NCI-H69 (cell line): ENCODE measurements at regions not wholly inside any gene's neighbourhood (a gene's known extent, or its start where the extent isn't known, plus 50 kb on each side); places are given as distances from the start of the nearest gene placed in this dataset.

Experiments
- DNase-seq: peaks from one replicate; lab custom pipeline; 2025; lab: John Stamatoyannopoulos, UW

DNA sequence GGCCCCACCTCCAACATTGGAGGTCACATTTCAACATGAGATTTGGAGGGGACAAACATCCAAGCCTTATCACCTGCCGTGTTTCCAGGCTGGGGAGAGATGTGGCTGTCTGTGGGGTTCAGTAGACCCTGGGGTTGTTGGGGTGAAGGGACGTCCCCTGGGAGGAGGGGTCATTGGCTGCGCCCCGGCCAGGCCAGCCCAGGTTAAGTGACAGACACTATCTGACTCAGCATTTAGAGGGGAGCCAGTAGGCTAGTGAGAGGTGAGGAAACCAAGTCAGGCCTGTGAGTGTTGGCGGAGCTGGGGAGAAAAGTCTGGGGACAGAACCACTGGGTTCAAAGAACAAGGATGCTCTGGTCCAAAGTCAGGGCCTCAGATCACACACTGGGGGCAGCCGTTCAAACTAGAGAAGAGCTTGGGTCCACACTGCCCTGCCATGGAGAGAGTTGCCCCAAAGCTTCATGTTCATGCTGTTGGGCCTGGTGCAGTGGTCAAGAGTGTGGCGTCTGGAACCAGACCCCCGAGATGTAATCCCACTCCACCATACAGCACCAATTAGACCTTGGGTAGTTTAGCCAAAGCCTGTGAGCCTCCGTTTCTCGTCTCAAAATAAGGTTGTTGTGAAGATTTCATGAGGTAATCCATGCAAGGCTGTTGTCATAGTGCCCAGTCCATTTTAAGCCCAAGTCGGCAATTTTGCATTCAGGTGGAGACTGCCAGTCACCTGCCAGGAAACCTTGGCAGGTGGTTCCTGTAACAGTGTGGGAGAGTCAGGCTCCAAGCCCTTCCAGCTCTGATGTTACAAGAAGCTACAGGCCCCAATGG lies 1289.6 kb downstream of the TBC1D22A start:
- DNase-seq, result no peak

DNA sequence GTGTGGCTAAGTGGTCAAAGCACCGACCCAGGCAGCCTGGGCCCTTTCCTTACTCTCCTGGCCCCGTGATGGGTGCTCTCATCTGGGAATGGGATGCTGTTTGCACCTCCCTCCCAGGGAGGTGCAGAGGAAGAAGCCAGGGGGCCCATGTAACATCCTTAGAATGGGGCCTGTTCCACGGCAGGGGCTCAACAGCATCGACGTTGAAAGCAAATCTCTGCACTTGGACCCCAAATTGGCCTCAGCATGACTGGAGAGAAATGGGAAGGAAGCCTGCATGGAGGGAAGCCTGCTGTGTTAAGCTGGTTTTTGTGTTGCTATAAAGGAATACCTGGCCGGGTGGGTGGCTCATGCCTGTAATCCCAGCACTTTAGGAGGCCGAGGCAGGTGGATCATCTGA lies 1288.4 kb downstream of the TBC1D22A start:
- DNase-seq, result no peak

DNA sequence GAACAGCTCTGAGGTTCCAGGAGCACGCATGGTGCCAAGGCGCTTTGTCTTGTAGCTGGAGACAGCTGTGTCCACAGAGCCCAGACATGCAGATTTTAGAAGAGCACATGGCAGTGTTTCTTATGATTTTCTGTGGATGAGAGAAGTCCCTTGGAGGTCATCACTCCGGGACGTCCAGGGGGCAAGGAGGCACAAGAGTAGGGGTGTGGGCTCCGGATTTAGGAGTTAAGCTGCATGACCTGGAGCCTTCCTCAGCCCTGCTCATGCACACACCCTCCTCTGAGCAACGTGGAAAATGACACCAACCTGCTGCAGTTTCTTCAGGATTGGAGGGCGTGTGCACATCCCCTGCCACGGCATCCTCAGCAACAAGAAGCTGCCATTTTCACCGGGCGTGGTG lies 1286.7 kb downstream of the TBC1D22A start:
- DNase-seq, result no peak

DNA sequence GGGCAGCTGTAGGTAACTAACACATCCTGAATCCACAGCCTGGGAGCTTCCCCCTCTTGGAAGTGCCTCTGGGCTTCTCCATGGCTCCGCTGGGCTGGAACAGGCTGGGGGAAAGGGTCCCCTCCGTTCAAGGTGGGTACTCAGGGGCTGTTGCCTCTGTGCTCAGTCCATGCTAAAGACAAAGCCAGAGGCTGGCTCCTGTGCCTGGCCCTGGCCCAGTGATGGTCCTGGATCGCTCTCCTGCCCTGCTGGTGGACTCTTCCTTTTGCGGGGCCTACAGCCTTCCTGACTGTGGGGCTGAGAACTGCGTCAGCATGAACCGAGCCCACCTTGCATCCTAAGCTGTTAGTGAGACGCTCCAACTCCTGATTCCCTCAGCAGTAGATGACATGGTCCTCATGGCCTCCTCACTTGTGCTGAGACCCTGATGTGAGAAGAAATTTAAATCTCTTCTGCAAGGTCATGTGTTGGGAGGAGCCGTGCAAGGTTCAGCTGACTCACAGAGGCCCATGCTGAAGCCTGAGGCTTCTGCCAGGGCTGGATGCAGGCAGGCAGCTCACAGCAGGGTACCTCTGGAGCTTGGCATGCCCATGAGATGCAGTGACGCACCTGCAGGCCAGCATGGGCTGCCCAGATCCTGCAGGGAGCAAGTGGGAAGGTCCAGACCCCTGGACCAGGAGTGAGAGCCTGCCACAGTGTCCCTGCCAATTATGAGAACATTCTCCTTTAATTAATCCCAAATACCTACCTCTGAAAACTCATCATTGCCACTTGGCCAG lies 1285.5 kb downstream of the TBC1D22A start:
- DNase-seq, result no peak

DNA sequence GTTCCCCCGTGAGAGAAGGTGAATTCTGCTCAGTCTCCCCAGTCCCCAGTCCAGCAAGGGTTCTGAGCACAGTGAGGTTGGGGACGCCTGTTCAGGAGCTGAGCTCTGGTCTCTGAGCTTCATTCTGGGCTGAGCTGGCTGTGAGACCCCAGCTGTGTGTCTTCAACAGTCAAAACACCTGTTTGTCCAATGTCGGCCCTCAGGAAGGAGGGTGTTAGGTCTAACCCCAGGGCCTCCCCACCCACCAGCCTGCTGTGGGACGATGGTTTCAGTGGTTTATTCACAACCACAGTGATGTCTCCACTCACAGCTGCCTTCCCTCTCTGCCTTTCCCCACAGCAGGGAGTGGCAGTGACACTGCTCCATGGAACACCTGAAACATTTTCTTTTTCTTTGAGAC lies 1282.9 kb downstream of the TBC1D22A start:
- no peak for DNase-seq

DNA sequence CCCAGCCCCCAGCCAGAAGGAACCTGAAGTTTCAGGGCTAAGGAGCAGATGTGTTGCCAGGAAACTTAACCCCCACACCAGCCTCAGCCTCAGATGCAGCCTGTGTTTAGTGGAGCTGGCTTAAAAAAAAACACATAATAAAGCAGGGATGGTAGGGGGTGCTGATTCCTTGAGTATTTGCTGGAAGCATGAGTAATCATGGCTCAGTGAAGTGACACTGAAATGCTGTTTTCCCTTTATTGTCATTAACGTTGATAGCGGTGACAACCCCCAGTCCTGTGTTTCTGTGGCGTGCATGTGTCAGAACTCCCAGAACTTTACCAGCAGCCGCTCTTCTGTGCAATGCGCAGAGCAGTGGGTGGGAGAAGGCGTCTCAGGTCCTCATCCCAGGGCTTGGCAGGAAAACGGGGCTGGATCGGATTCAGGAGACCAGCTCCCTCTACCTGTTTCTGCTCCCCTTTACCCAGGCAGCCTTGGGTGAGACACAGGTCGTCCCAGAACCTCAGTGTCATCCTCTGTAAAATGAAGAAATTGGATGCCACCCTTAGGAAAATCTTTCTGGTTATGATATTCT lies 1282.1 kb downstream of the TBC1D22A start:
- no peak for DNase-seq

DNA sequence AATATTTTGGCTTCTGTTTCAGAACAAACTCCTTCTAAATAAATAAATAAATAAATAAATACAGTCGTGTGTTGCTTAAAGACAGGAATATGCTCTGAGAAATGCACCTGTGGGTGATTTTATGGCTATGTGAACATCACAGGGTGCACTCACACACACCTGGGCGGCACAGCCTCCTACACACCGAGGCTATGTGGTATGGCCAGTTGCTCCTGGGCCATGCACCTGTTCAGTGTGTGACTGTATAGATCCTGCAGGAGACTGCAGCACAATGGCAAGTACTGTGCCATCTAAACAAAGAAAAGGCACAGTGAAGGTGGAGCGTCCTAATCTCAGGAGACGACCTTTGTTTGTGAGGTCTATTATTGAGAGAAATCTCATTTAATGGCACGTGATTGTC lies 1281.1 kb downstream of the TBC1D22A start:
- DNase-seq, result no peak

DNA sequence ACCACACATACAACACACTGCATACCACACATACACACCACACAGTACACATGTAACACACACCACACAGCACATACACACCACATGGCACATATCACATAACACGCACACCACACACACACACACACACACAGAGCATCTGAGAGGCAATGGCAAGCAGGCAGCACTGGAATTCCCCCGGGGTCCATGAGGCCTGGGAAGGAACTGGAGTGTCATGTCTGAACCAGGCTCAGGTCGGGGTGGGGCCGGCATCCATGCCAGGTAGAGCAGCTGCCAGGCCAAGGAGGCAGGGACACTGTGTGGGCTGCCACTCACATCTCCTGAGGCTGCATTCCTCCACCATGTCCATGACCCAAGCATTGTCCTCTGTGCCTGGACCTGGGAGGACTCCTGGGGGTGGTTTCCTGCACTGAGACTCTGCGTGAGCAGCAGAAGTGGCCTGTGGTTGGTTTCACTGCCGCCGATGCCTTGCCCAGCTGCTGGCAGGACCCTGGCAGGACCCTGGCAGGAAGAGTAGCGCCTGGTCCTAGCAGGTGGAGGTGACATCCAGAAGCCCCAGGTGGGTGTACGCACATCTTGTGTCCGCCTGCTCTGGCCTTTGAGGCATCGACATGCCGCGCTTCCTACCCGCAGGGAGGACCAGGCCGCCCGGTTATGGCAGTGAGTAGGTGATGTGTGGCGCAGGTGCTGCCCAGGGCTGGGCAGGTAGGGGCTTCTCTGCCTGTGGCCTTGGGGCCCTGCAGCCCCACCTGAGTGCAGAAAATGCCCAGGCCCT lies 1280.4 kb downstream of the TBC1D22A start:
- DNase-seq, result no peak

DNA sequence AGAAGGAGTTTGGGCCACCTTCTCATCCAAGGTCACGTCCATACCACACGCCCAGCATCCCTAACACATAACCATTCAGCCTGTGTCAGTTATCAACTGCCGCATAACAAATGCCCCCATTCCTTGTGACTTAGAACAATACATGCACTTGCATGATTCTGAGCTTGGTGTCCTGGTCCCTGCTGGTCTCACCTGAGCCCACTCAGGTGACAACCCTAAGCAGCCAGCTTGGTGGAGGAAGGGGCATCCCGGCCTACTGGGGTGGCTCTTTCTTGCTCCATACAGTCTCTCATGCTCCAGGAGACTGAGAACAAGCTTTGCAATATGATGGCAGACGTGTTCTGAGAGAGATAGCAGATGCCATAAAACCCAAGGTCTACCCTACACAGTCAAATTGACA lies 1276.9 kb downstream of the TBC1D22A start:
- DNase-seq, result no peak

DNA sequence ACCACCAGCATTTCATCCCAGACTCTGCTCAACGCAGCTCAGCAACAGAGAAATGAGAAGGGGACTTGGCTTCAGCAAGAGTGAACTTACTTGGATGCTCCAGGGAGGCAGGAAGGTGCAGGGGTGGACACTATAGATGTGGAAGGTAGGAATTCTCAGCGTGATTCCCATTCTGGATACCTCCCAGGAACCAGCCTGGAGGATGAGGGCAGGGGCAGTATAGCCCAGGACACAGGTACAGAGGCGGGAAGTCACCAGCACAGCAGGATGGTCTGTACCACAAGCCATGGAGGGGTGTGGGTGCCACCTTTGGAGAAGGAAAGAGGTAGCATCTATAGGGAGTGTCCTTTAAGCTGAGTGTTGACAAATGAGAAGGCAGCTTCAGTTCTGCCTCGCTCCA lies 1275.2 kb downstream of the TBC1D22A start:
- DNase-seq, result no peak

DNA sequence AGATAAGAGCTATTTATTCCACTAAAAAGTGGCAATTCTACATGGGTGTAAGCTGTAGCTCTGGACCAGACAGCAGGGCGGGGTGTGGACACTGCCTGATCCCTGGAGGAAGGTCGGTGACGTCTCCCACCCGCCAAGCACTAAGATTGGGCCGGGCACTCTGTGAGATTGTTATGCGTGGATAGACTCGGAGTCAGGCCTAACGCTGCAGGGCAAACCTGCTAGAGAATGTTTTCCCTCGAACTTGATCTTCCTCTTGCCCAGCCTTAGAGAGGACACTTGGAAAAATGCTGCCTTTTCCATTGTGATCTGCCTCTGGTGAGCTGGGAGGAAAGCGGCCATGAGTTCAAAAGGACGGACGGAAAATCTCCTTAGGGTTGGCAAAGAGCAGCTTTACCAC lies 1273.4 kb downstream of the TBC1D22A start:
- DNase-seq, result no peak

DNA sequence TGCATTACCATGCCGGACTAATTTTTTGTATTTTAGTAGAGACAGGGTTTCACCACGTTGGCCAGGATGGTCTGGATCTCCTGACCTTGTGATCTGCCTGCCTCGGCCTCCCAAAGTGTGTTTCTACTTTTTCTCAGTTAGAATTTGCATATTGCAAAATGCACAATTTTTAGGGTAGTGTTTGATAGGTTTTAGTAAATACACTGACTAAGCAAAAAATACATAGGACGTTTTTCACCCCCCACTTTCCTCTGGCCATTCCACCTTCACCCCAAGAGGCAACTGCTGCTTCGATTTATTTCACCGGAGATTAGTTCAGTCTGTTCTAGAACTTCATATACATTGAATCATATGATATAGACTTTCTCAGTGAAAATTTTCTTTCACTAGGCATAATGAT lies 1269.1 kb downstream of the TBC1D22A start:
- no peak for DNase-seq

DNA sequence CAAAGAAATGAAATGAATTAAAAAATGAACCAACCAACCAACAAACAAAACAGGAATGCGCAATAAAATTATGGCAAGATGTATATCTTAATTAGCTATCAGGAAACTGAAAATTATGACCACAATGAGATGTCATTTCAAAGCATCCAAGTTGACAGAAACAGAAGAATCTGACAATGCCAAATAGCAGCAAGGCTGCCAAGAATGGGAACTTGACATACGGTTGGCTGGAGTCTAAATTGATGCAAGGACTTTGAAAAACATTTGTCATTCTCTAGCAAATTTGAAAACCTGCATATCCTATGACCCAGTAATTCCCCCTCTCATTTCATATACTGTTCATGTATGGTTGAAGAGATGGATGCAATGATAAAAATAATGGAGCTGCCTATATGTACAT lies 1262.6 kb downstream of the TBC1D22A start:
- no peak for DNase-seq

DNA sequence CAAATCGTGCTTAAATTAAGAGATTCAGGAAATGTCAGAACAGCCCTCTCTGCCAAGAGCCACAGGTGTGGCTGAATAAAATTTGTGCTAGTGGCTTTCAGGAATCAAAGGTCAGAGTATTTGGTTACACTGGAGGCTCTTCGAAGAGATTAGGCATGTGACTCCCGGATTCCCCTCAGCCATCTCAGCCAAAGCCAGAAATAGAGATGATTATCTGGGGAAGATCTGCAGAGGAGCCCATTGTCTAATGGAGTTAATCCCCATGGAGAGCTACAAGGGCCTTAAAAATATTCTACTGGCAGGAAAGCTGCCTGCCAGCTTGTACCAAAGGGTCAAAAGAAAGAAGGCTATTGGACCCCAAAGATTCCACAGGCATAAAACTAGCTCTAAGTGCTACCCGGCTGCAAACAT lies 1259.5 kb downstream of the TBC1D22A start:
- DNase-seq, result no peak

DNA sequence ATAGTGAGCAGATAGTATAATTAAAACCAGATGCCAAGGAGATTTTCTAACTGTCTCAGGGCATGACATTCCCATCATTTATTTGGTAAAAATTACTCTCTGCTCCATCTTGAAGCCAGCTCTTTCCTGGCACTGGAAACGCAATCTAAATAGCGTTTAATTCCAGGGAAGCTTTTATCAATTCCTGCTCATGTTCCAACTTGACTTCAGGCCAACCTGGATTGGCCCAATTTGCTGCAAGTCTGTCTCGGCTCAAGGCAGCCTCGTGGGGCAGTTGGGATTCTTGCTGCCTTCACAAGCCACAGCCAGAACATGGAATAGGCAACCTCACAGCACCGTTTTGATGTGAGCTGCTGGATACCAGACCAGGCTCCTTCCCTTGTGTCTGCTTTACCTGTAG lies 1255.9 kb downstream of the TBC1D22A start:
- no peak for DNase-seq

DNA sequence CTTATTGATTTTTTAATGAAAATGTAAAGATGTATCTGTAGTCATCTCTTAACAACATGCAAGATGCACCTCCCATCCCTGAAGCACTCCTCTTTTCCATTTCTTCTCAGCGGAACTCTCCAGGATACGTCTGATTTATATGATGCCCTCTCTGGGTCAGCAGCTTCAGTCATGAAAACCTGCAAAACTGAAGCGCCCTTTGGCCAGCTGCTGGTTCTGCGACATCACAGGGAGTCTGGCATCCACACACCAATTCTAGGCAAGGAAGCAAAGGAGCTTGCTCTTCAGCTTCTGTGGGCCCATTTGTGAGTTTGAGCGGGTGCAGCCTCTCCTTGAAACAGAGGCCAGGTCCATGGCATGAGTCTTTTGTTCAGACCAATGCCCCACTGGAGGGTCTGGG lies 1253.3 kb downstream of the TBC1D22A start:
- DNase-seq, result no peak

DNA sequence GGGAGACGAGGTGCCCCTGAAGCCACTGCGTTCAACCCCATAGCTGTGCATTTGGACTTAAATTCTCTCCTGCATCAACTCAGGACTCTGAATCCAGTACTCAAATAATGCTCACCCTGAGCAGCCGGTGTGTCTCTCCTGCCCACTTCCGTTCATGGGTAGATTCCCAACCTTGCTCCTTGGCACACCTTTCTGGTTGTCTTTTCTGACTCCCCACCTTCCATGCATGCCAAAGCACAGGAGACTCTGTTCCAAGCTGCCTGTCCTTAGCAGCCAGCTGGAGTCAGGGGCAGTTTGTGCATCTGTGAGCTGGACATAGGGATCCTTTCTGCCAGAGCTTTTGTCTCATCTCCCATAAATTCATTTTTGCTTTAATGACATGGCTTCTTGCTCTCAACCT lies 1242.5 kb downstream of the TBC1D22A start:
- no peak for DNase-seq

DNA sequence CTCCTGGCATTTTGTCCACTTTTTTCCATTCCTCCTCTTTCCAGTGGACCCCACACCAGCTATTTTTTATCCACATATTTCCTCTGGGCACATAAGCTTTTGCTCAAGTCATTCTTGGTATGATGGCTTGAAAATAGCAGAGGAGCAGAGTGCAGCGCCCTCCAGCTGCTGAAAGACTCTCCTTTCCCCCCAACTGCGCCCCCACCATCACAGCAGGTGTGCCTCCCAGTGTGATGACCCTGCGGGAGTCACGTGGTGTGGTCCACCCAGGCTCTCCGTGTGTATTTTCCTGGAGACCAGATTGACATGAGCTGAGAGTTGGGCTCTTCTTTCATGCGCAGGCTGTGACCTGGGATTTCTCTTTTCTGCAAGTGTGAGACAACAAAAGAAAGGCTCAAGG lies 1241.6 kb downstream of the TBC1D22A start:
- no peak for DNase-seq

DNA sequence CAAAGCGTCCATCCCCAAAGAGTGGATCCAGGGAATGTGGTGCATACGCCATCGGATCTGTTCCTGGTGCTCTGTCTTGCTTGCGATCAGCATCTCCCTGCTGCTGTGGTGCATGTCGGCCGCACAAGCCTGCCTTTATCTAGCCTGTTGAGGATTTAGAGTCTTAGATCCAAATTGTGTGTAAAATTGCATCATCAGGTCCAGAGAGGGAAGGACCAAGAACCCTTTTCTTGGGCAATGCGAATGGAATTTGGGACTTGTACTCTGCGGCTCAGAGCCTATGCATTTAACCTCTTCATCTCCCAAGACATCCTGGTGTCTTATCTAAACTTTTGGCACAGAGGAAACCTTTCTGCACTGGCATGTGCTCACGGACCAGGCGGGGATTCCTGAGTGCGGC lies 1238.7 kb downstream of the TBC1D22A start:
- no peak for DNase-seq

DNA sequence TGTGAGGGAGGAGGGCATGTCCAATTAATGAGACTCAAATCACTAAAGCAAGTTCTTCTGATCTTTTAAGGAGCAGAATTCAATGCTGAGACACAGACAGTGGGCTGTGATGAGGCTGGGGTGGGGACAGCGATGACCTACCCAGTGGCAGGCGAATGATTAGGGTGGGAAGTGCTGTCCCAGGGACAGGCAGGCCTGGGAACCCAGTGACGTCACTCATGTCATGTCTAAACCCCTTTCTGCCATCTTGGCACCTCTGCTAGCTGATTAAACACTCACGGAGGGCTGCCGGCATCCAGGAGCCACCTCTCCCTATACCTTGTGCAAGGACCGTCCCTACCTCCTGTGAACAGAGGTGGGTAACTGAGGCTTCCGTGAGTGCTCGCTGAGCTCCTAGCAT lies 1235.2 kb downstream of the TBC1D22A start:
- no peak for DNase-seq

DNA sequence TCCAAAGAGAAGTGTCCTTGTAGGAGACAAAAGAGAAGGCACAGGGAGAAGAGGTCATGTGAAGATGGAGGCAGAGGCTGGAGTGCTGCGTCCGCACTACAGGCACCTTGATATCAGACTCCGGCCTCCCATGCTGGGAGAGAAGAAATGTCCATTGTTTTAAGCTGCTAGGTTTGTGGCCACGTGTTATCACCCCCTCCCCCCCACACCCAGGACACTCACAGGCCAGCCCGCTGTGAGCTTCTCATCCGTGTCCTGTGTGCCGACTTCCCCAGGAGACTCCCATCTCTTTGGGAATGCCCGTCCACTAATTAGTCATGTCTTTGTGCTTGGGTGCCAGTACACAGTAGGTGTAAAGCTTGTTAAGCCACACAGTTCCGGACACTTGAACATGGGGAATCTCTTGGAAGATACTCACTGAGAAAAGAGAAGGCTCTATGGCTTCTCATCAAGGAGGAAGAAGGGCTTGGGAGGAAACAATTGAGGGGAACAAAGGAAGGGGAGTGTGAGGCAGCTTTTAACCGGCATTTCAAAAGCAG lies 1234.7 kb downstream of the TBC1D22A start:
- DNase-seq, result no peak

DNA sequence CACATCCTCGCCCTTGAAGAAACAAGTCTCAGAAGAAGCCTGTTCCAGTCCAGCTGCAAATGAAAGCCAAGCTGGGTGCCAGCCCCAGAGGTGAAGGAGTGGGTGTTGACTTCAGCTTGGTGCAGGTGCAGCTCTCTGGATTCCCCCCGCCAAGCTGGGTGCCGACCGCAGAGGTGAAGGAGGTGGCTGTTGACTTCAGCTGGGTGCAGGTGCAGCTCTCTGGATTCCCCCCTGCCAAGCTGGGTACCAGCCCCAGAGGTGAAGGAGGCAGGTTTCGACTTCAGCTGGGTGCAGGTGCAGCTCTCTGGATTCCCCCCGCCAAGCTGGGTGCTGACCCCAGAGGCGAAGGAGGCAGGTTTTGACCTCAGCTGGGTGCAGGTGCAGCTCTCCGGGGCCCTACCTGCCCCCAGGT lies 1234.0 kb downstream of the TBC1D22A start:
- DNase-seq, result no peak
